ENCODE measurements at regions not wholly inside any gene's neighbourhood (a gene's known extent, or its start where the extent isn't known, plus 50 kb on each side); places are given as distances from the start of the nearest gene placed in this dataset.

- TF ChIP-seq CTCF (IDR thresholded peaks at IDR 0.05; ENCODE audit: low read depth, low read length, missing input control) (no peak), RAD21 (IDR thresholded peaks at IDR 0.05) (no peak), EGR1 (IDR thresholded peaks at IDR 0.05; ENCODE audit: low read depth in 2 of 2) (no peak)
These were observed 263.2 kb downstream of the FOXA2 start for GRCh38 chr20:22321191-22321590.

Measured in liver (tissue), 3 donors.